WTC11 (cell line): ENCODE measurements at regions not wholly inside any gene's neighbourhood (a gene's known extent, or its start where the extent isn't known, plus 50 kb on each side); places are given as distances from the start of the nearest gene placed in this dataset.
"Not testable (repeated sequence)": the region's sequence is repeated elsewhere in the genome, so short reads cannot be mapped to it uniquely, and the experiment has no call there.

Experiments used
- NFE2L1 ChIP-seq: sonication (generic); formaldehyde crosslinking; IDR thresholded peaks from 2 replicates; pipeline ENCODE4 v1.8.1; 2023; ENCODE audit warnings: missing genetic modification reagents
- PRDM15 ChIP-seq: sonication (generic); formaldehyde crosslinking; IDR thresholded peaks from 2 replicates; pipeline ENCODE4 v1.8.0; 2022; ENCODE audit warnings: missing genetic modification reagents
- TF ChIP-seq, protein P1 (sequence below): fragments of 200-600 bp; IDR thresholded peaks from 2 replicates; pipeline ENCODE4 v1.8.0; 2022; ENCODE audit warnings: antibody characterized with exemption

- TF ChIP-seq PRDM15; NFE2L1 (CRISPR knock-in tag): not testable (repeated sequence)
- TF ChIP-seq, protein P1, sequence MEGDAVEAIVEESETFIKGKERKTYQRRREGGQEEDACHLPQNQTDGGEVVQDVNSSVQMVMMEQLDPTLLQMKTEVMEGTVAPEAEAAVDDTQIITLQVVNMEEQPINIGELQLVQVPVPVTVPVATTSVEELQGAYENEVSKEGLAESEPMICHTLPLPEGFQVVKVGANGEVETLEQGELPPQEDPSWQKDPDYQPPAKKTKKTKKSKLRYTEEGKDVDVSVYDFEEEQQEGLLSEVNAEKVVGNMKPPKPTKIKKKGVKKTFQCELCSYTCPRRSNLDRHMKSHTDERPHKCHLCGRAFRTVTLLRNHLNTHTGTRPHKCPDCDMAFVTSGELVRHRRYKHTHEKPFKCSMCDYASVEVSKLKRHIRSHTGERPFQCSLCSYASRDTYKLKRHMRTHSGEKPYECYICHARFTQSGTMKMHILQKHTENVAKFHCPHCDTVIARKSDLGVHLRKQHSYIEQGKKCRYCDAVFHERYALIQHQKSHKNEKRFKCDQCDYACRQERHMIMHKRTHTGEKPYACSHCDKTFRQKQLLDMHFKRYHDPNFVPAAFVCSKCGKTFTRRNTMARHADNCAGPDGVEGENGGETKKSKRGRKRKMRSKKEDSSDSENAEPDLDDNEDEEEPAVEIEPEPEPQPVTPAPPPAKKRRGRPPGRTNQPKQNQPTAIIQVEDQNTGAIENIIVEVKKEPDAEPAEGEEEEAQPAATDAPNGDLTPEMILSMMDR = not testable (repeated sequence)
Observed at GRCh38 chr22:10934704-10935103, 4593.3 kb upstream of the OR11H1 start.
